Neural cell (in vitro differentiated cells): ENCODE measurements at regions not wholly inside any gene's neighbourhood (a gene's known extent, or its start where the extent isn't known, plus 50 kb on each side); places are given as distances from the start of the nearest gene placed in this dataset.

Source experiments
- H2AFZ ChIP-seq: fragments of 200-600, 300-800 bp; sonication (generic), shearing (Covaris generic); 2 replicates; pipeline ENCODE4 v1.6.0; 2014; ENCODE audit warnings: low read depth, mild to moderate bottlenecking, antibody characterized with exemption, low read length, moderate library complexity
- H3F3A ChIP-seq: fragments of 200-600 bp; shearing (Covaris generic); 2 replicates; pipeline ENCODE4 v1.6.1; 2016; ENCODE audit warnings: mild to moderate bottlenecking, moderate library complexity, mixed read lengths, antibody characterized with exemption, low read length; ENCODE audit not compliant: insufficient read depth, poor library complexity, severe bottlenecking
- H3K27ac ChIP-seq: fragments of 200-600, 300-800 bp; sonication (generic), shearing (Covaris generic); 2 replicates; pipeline ENCODE4 v1.5.1; 2014; ENCODE audit warnings: mild to moderate bottlenecking, low read length, moderate library complexity
- H3K27me3 ChIP-seq: fragments of 300-800, 200-600 bp; sonication (generic), shearing (Covaris generic); 2 replicates; pipeline ENCODE4 v1.6.0; 2014; ENCODE audit warnings: mild to moderate bottlenecking, low read depth, low read length, moderate library complexity; ENCODE audit not compliant: insufficient read depth
- H3K36me3 ChIP-seq: fragments of 300-800, 200-600 bp; sonication (generic), shearing (Covaris generic); 2 replicates; pipeline ENCODE4 v1.5.1; 2014; ENCODE audit warnings: mild to moderate bottlenecking, antibody characterized with exemption, low read length, moderate library complexity; ENCODE audit not compliant: insufficient read depth
- H3K4me2 ChIP-seq: fragments of 300-800, 200-600 bp; sonication (generic), shearing (Covaris generic); 2 replicates; pipeline ENCODE4 v1.6.0; 2014; ENCODE audit warnings: mild to moderate bottlenecking, low read length
- H3K4me3 ChIP-seq: fragments of 300-800, 200-600 bp; sonication (generic), shearing (Covaris generic); 2 replicates; pipeline ENCODE4 v1.5.1; 2014; ENCODE audit warnings: mild to moderate bottlenecking, low read length, moderate library complexity
- H3K79me2 ChIP-seq: fragments of 200-600 bp; shearing (Covaris generic); replicated peaks from 2 replicates; pipeline ENCODE4 v1.6.0; 2014; ENCODE audit warnings: mild to moderate bottlenecking, low read length, moderate library complexity; ENCODE audit not compliant: insufficient read depth
- H3K9ac ChIP-seq: fragments of 300-800, 200-600 bp; sonication (generic), shearing (Covaris generic); 2 replicates; pipeline ENCODE4 v1.6.1; 2016; ENCODE audit warnings: mild to moderate bottlenecking, low read length, mixed read lengths
- H3K9me2 ChIP-seq: fragments of 200-600 bp; shearing (Covaris generic); 2 replicates; pipeline ENCODE4 v1.6.1; 2016; ENCODE audit warnings: mild to moderate bottlenecking, low read length, mixed read lengths; ENCODE audit not compliant: insufficient read depth
- H3K9me3 ChIP-seq: fragments of 200-600, 300-800 bp; sonication (generic), shearing (Covaris generic); 2 replicates; pipeline ENCODE4 v1.6.1; 2016; ENCODE audit warnings: mild to moderate bottlenecking, mixed run types, low read length, moderate library complexity, mixed read lengths
- H4K20me1 ChIP-seq: fragments of 200-600 bp; shearing (Covaris generic); 2 replicates; pipeline ENCODE4 v1.6.1; 2016; ENCODE audit warnings: mild to moderate bottlenecking, mixed run types; ENCODE audit not compliant: insufficient read depth
- EP300 ChIP-seq: fragments of 450-650 bp; conservative IDR thresholded peaks from 2 replicates; pipeline ENCODE4 v1.6.1; 2014; ENCODE audit warnings: antibody characterized with exemption, mild to moderate bottlenecking, moderate library complexity; ENCODE audit not compliant: poor library complexity, severe bottlenecking
- EZH2 ChIP-seq: fragments of 200-600, 300-800 bp; shearing (Covaris generic), sonication (generic); IDR thresholded peaks from 2 replicates; pipeline ENCODE4 v1.6.1; 2014; ENCODE audit warnings: antibody characterized with exemption, low read length, borderline replicate concordance, mild to moderate bottlenecking; ENCODE audit not compliant: insufficient read depth, poor library complexity, severe bottlenecking
- MXI1 ChIP-seq: fragments of 450-650 bp; conservative IDR thresholded peaks from 2 replicates; pipeline ENCODE4 v1.6.1; 2014; ENCODE audit warnings: antibody characterized with exemption, mild to moderate bottlenecking; ENCODE audit not compliant: poor library complexity, severe bottlenecking
- POLR2AphosphoS5 ChIP-seq: IDR thresholded peaks from 2 replicates; pipeline ENCODE4 v1.6.1; 2012
- RAD21 ChIP-seq: fragments of 450-650 bp; conservative IDR thresholded peaks from 2 replicates; pipeline ENCODE4 v1.6.1; 2014; ENCODE audit warnings: antibody characterized with exemption, mild to moderate bottlenecking, moderate library complexity
- REST ChIP-seq: IDR thresholded peaks from 2 replicates; pipeline ENCODE4 v1.6.1; 2012; ENCODE audit warnings: borderline replicate concordance
- SMC3 ChIP-seq: fragments of 450-650 bp; conservative IDR thresholded peaks from 2 replicates; pipeline ENCODE4 v1.6.1; 2014; ENCODE audit warnings: antibody characterized with exemption, mild to moderate bottlenecking, moderate library complexity; ENCODE audit not compliant: poor library complexity
- TAF1 ChIP-seq: IDR thresholded peaks from 2 replicates; pipeline ENCODE4 v1.6.1; 2012; ENCODE audit warnings: low read depth
- TF ChIP-seq, protein P1 (sequence below): fragments of 450-650 bp; IDR thresholded peaks from 2 replicates; pipeline ENCODE4 v1.5.1; 2014; ENCODE audit warnings: antibody characterized with exemption, mild to moderate bottlenecking, moderate library complexity; ENCODE audit not compliant: poor library complexity, severe bottlenecking

GRCh38 chr7:81611805-81612204, 158.0 kb downstream of the HGF start:
- H3K4me2 ChIP-seq = no peak overlapping the region
- no peaks in the 10 kb centered on the region for H3K36me3 ChIP-seq
- no peak overlapping the region for H3K9ac ChIP-seq
- no peaks in the 10 kb centered on the region for H3K9me3 ChIP-seq
- no peak overlapping the region for H3K27ac ChIP-seq
- no peaks in the 10 kb centered on the region for H3F3A ChIP-seq
- TF ChIP-seq EP300 = no peak
- H3K9me2 ChIP-seq = no peaks in the 10 kb centered on the region
- no peak overlapping the region for H2AFZ ChIP-seq
- no peak overlapping the region for H3K4me3 ChIP-seq
- no peaks in the 10 kb centered on the region for H3K79me2 ChIP-seq
- no peaks in the 10 kb centered on the region for H4K20me1 ChIP-seq
- no peaks in the 10 kb centered on the region for H3K27me3 ChIP-seq

DNA sequence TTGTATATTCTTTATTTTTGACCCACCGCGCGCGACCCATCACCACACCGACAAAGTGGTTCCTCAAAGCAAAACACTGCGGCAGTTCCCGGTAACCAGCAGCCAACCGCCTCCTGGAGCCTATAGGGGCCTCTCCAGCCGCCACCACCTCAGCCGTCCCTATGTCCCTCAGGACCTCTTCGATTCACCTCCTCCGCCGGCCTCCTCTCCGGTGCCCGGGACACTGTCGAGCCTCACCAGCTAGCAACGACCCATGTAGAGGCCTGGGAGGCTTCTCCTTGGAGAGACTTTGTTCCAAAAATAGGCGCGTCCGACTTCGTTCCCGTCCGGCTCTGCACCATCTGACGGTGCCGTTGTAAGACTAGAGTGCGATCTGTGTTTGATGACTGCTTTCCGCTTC, 158.8 kb downstream of the HGF start:
- H4K20me1 ChIP-seq = no peaks in the 10 kb centered on the region
- no peaks in the 10 kb centered on the region for H3F3A ChIP-seq
- no peaks in the 10 kb centered on the region for H3K36me3 ChIP-seq
- H3K9me2 ChIP-seq = no peaks in the 10 kb centered on the region
- no peak overlapping the region for H3K27ac ChIP-seq
- TF ChIP-seq RAD21 (no peak), TAF1 (no peak), SMC3 (no peak), MXI1 (no peak), EZH2 (no peak), EP300 (no peak), POLR2AphosphoS5 (no peak), REST (no peak)
- TF ChIP-seq, protein P1, sequence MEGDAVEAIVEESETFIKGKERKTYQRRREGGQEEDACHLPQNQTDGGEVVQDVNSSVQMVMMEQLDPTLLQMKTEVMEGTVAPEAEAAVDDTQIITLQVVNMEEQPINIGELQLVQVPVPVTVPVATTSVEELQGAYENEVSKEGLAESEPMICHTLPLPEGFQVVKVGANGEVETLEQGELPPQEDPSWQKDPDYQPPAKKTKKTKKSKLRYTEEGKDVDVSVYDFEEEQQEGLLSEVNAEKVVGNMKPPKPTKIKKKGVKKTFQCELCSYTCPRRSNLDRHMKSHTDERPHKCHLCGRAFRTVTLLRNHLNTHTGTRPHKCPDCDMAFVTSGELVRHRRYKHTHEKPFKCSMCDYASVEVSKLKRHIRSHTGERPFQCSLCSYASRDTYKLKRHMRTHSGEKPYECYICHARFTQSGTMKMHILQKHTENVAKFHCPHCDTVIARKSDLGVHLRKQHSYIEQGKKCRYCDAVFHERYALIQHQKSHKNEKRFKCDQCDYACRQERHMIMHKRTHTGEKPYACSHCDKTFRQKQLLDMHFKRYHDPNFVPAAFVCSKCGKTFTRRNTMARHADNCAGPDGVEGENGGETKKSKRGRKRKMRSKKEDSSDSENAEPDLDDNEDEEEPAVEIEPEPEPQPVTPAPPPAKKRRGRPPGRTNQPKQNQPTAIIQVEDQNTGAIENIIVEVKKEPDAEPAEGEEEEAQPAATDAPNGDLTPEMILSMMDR = no peak
- no peaks in the 10 kb centered on the region for H3K79me2 ChIP-seq
- H3K9ac ChIP-seq = no peak overlapping the region
- no peak overlapping the region for H3K4me2 ChIP-seq
- H3K4me3 ChIP-seq = no peak overlapping the region
- no peak overlapping the region for H2AFZ ChIP-seq
- H3K27me3 ChIP-seq = no peaks in the 10 kb centered on the region
- H3K9me3 ChIP-seq = no peaks in the 10 kb centered on the region

GRCh38 chr7:81608748-81609382, 161.0 kb downstream of the HGF start:
- no peaks in the 10 kb centered on the region for H3K9me3 ChIP-seq
- H3K79me2 ChIP-seq = no peaks in the 10 kb centered on the region
- no peaks in the 10 kb centered on the region for H3K36me3 ChIP-seq
- no peak overlapping the region for H3K4me2 ChIP-seq
- no peak overlapping the region for H3K9ac ChIP-seq
- H3K27ac ChIP-seq = no peak overlapping the region
- no peaks in the 10 kb centered on the region for H3K9me2 ChIP-seq
- no peaks in the 10 kb centered on the region for H3F3A ChIP-seq
- H3K4me3 ChIP-seq = no peak overlapping the region
- H3K27me3 ChIP-seq = no peaks in the 10 kb centered on the region
- H4K20me1 ChIP-seq = no peaks in the 10 kb centered on the region
- no peak overlapping the region for H2AFZ ChIP-seq
- TF ChIP-seq MXI1 (no peak), EZH2 (no peak), EP300 (no peak), SMC3 (no peak), RAD21 (no peak), POLR2AphosphoS5 (no peak), REST (no peak), TAF1 (no peak)
- TF ChIP-seq, protein P1 = no peak
